Calu3 (cell line): ENCODE measurements at regions not wholly inside any gene's neighbourhood (a gene's known extent, or its start where the extent isn't known, plus 50 kb on each side); places are given as distances from the start of the nearest gene placed in this dataset.

Source experiments
- BruUV-seq: library from RNA; stranded (reverse); fragments of 400-500 nt; replicated peaks from 2 replicates; lab custom pipeline; 2021; lab: Mats Ljungman, UMichigan
- CTCF ChIA-PET: fragments of 300-600 bp; sonication (Branson Sonifier 250); formaldehyde crosslinking; loops from one replicate; lab custom pipeline; 2022; ENCODE audit warnings: antibody characterized with exemption; lab: Charles Lee
- DNase-seq: peaks from one replicate; pipeline ENCODE4 v3.0.0; 2022
- H3K27ac Mint-ChIP-seq: one replicate; pipeline ENCODE4 v1.8.0; 2022; ENCODE audit warnings: mixed read lengths; ENCODE audit not compliant: unreplicated experiment
- H3K27me3 Mint-ChIP-seq: one replicate; pipeline ENCODE4 v1.8.0; 2022; ENCODE audit warnings: mixed read lengths; ENCODE audit not compliant: unreplicated experiment
- H3K36me3 Mint-ChIP-seq: one replicate; pipeline ENCODE4 v1.8.0; 2022; ENCODE audit warnings: mild to moderate bottlenecking, moderate library complexity, mixed read lengths; ENCODE audit not compliant: insufficient read depth, unreplicated experiment
- H3K4me1 Mint-ChIP-seq: one replicate; pipeline ENCODE4 v1.8.0; 2022; ENCODE audit warnings: mild to moderate bottlenecking, low read depth, mixed read lengths; ENCODE audit not compliant: unreplicated experiment
- H3K4me3 Mint-ChIP-seq: one replicate; pipeline ENCODE4 v1.8.0; 2022; ENCODE audit warnings: mild to moderate bottlenecking, low read depth, moderate library complexity, mixed read lengths; ENCODE audit not compliant: unreplicated experiment
- H3K9me3 Mint-ChIP-seq: one replicate; pipeline ENCODE4 v1.8.0; 2022; ENCODE audit warnings: low read depth, mixed read lengths; ENCODE audit not compliant: unreplicated experiment
- intact Hi-C: fragments of 100-400 bp; cut with micrococcal nuclease; formaldehyde crosslinking; loops from one replicate; pipeline ENCODE4 v1.10.0; 2022; ENCODE audit not compliant: unreplicated experiment
- TF ChIP-seq, protein P1 (sequence below): fragments of 200-600 bp; IDR thresholded peaks from one replicate; pipeline ENCODE4 v1.8.0; 2022; ENCODE audit warnings: antibody characterized with exemption; ENCODE audit not compliant: unreplicated experiment

GRCh38 chr3:90036939-90037469 is 929.6 kb downstream of the EPHA3 start:
- CTCF ChIA-PET = no interaction called here
- no peaks in the 10 kb centered on the region for H3K9me3 Mint-ChIP-seq
- no peaks in the 10 kb centered on the region for H3K36me3 Mint-ChIP-seq
- no peak overlapping the region for H3K4me3 Mint-ChIP-seq
- no peak overlapping the region for H3K27ac Mint-ChIP-seq
- TF ChIP-seq, protein P1, sequence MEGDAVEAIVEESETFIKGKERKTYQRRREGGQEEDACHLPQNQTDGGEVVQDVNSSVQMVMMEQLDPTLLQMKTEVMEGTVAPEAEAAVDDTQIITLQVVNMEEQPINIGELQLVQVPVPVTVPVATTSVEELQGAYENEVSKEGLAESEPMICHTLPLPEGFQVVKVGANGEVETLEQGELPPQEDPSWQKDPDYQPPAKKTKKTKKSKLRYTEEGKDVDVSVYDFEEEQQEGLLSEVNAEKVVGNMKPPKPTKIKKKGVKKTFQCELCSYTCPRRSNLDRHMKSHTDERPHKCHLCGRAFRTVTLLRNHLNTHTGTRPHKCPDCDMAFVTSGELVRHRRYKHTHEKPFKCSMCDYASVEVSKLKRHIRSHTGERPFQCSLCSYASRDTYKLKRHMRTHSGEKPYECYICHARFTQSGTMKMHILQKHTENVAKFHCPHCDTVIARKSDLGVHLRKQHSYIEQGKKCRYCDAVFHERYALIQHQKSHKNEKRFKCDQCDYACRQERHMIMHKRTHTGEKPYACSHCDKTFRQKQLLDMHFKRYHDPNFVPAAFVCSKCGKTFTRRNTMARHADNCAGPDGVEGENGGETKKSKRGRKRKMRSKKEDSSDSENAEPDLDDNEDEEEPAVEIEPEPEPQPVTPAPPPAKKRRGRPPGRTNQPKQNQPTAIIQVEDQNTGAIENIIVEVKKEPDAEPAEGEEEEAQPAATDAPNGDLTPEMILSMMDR = no peak
- no TSS peak for BruUV-seq
- no peak for DNase-seq
- H3K4me1 Mint-ChIP-seq = no peaks in the 10 kb centered on the region
- intact Hi-C loops = no loop called here
- no peaks in the 10 kb centered on the region for H3K27me3 Mint-ChIP-seq

- intact Hi-C loops = no loop called here
- no peaks in the 10 kb centered on the region for H3K27me3 Mint-ChIP-seq
- H3K4me3 Mint-ChIP-seq = no peak overlapping the region
- H3K4me1 Mint-ChIP-seq = no peaks in the 10 kb centered on the region
- no peak overlapping the region for H3K27ac Mint-ChIP-seq
- peaks cover 2% of the 10 kb centered on the region for H3K9me3 Mint-ChIP-seq
- no peak for DNase-seq
- H3K36me3 Mint-ChIP-seq = no peaks in the 10 kb centered on the region
- BruUV-seq = no TSS peak
- TF ChIP-seq, protein P1 = no peak
- CTCF ChIA-PET = no interaction called here
Measured at GRCh38 chr3:90039994-90040393, 932.6 kb downstream of the EPHA3 start.

- H3K9me3 Mint-ChIP-seq = peaks cover 2% of the 10 kb centered on the region
- intact Hi-C loops = no loop called here
- no peak overlapping the region for H3K27ac Mint-ChIP-seq
- TF ChIP-seq, protein P1 = no peak
- DNase-seq = no peak
- BruUV-seq = no TSS peak
- H3K36me3 Mint-ChIP-seq = no peaks in the 10 kb centered on the region
- H3K27me3 Mint-ChIP-seq = no peaks in the 10 kb centered on the region
- no peaks in the 10 kb centered on the region for H3K4me1 Mint-ChIP-seq
- H3K4me3 Mint-ChIP-seq = no peak overlapping the region
- CTCF ChIA-PET = no interaction called here
Measured at GRCh38 chr3:90040554-90040953, 933.1 kb downstream of the EPHA3 start.

- DNase-seq = no peak
- no peaks in the 10 kb centered on the region for H3K4me1 Mint-ChIP-seq
- intact Hi-C loops = no loop called here
- H3K9me3 Mint-ChIP-seq = peaks cover 2% of the 10 kb centered on the region
- CTCF ChIA-PET = no interaction called here
- H3K36me3 Mint-ChIP-seq = no peaks in the 10 kb centered on the region
- H3K27me3 Mint-ChIP-seq = no peaks in the 10 kb centered on the region
- H3K4me3 Mint-ChIP-seq = no peak overlapping the region
- no peak overlapping the region for H3K27ac Mint-ChIP-seq
- BruUV-seq = no TSS peak
- TF ChIP-seq, protein P1 = no peak
Measured at GRCh38 chr3:90041995-90042394, 934.6 kb downstream of the EPHA3 start.
